HG03342 (cell line): ENCODE measurements at regions not wholly inside any gene's neighbourhood (a gene's known extent, or its start where the extent isn't known, plus 50 kb on each side); places are given as distances from the start of the nearest gene placed in this dataset.

Source experiments
- ATAC-seq: cut with Tn5 transposase; IDR thresholded peaks from one replicate; pipeline ENCODE4 v1.9.1; 2021; ENCODE audit warnings: mild to moderate bottlenecking, moderate library complexity; ENCODE audit not compliant: unreplicated experiment

GRCh38 chr10:91691981-91692380 is 59.1 kb upstream of the PPP1R3C start:
- ATAC-seq: no peak

GRCh38 chr10:91690996-91691676 is 58.3 kb upstream of the PPP1R3C start:
- no peak for ATAC-seq

GRCh38 chr10:91690412-91690811 is 57.5 kb upstream of the PPP1R3C start:
- ATAC-seq: no peak

- no peak for ATAC-seq
Observed at GRCh38 chr10:91689731-91690168, 56.9 kb upstream of the PPP1R3C start.

GRCh38 chr10:91684841-91685240 is 52.0 kb upstream of the PPP1R3C start:
- no peak for ATAC-seq

GRCh38 chr10:91683975-91684374 is 51.1 kb upstream of the PPP1R3C start:
- no peak for ATAC-seq

- ATAC-seq: no peak
Observed at GRCh38 chr10:91682912-91683311, 50.0 kb upstream of the PPP1R3C start.
